GM11168 (cell line): ENCODE measurements at regions not wholly inside any gene's neighbourhood (a gene's known extent, or its start where the extent isn't known, plus 50 kb on each side); places are given as distances from the start of the nearest gene placed in this dataset.

Experiments
- in situ Hi-C: fragments of 300-500 bp; cut with MboI; formaldehyde crosslinking; loops from one replicate; pipeline ENCODE4 v1.12.0; 2022; ENCODE audit warnings: low sequenced_read_pairs; ENCODE audit not compliant: unreplicated experiment

DNA sequence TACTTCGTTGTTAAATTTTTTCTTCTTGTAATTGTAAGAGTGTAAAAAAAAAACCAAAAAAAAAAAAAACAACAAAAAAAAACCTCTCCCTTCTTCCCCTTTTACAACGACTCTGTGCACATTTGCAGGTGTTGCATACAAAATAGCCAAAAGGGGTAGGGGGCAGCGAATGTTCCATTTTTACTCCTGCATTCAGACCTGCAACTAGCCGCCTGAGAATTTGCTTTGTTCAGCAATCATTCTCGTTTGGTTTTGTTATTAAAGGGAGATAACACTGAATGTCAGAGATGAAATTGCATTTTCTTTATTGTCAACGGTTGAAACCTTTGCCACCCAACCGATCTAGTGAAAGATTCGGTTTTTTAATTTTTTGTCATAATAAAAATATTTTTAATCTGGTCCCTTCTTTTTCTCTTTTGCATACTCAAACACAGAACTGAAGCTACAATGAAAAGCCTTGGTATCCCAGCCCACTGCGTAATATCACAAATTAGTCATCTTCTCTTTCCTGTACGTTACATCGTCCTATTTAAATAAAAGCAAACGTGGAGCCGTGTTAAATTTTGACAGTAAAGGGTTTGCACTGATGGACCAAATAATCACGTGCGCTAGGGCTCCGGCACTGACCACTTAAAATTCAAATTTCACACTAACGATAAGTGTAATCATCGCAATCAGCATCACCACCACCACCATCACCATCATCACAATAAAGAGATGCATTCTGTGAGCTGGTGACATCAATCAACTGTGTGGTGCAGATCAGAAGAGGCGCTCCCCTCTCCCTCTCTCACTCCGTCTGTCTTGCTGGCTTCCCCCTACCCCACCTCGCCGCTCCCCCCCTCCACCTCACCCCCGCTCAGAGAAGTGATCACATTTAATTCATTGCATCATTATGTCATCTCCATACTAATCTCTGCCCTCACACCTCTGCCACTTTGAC, 406.2 kb upstream of the PSMD7 start:
- in situ Hi-C loops: no loop called here

DNA sequence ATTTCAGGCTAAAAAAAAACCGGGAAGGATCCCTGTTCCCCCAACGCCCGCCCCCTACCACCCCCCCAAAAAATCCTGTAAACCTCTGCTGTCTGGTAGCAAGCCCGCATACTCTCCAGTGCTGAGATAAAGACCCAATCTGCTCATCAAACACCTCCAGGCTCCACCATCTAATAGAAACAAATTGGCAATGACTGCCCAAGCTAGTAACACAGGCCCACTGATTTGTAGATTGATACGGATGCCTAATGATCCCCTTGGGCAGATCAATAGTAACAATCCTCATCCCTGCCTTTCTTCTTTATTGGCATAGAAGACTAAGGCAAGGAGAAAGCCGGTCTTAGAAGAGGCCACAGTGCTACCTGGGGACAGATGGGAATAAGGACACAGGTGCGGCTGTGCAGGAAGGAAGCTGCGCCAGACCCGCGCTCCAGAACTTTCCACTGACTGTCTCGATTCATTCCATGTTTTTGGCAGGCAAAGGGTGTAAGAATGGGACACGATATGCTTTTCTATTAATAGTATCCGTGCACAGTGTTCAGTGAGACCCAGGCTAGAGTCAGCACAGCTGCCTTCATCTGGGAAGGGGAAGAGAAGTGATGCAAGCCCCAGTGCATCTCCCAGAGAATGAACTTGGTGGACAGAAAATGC, 407.6 kb upstream of the PSMD7 start:
- in situ Hi-C loops: no loop called here

DNA sequence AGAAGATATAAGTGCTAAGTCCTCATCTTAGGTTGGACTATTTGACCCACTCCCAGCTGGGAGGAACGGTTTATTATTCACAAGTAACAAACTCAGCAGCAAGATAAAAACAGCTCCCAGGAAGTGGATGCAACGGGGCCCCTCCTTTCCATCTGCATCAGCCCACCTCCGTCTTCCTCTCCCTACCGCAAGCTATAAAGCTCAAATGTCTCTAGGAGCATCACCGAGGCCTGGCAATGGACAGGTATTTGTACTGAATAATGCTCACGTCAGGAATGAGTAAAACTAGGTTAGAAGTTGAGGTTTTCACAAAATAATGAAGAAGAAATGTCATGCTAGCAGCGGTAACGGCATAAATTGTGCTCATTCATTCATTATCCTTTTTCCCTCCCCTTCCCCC, 408.7 kb upstream of the PSMD7 start:
- in situ Hi-C loops: no loop called here

DNA sequence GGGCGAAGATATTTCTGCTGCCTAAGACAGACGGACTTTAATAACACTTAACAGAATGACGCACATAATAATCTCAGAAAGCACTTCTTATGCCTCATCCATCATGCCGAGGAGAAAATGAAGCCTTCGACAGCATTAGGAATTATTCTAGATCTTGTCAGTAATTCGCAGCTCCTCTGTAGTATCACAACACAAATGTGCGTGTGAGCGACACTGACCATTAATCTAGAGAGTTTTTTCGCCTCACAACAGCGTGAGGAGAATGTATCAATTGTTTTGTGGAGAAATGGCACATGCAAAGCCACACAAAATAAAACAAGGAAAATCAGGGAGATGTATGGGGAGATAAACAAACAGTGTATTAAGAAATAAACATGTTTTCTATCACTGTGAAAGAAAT, 410.2 kb upstream of the PSMD7 start:
- in situ Hi-C loops: no loop called here

DNA sequence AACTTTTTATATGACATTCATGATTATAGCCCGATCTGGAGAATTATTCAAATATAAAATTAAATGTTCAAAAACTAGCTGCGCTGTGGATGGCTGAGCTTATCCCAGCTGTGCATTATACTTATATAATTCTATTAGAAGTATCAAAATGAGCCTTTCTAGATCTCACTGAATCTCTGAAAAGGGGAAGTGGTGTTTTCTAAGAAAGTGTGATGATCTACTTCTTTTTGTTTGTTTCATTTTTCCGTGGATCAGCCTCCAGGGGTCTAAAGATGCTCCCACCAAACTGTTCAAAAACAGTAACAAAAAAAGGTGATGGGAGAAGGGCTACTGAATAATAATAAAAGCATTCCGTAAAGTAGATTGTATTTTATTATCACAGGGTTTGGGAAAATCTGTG, 411.3 kb upstream of the PSMD7 start:
- in situ Hi-C loops: no loop called here

DNA sequence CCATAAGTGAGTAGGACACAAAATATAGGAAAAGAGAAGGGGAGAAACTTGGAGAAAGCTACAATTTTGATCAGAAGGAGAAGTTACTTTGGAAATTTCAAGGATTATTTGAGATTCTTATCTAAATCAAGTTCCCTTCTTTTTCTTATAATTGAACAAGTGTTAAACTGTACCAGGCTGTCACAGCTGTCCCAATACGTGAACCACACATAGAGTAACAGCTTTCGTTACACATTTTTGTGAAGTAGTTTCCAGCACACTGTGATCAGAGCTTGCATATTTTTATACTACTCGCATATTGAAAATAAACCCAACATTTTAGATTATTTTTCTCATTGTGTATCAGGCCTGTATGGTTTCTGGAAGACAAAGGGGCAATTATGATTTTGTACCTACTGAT, 412.8 kb upstream of the PSMD7 start:
- in situ Hi-C loops: no loop called here

DNA sequence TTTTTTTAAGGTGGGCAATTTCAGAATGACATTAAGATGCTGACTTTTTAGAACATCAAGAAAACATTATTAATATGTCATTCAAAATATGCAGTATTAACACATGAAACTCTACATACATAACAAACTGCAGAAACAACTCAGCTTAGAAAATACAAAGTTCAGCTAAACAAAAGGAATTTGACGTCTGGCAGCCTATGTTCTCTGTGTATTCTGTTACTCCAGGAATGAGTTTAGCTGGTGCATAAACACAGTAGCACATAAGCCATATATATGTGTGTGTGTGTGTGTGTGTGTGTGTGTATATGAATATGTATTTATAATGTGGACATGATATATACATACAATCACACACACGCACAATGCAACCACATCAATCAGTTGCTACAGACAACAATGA, 413.5 kb upstream of the PSMD7 start:
- in situ Hi-C loops: no loop called here

DNA sequence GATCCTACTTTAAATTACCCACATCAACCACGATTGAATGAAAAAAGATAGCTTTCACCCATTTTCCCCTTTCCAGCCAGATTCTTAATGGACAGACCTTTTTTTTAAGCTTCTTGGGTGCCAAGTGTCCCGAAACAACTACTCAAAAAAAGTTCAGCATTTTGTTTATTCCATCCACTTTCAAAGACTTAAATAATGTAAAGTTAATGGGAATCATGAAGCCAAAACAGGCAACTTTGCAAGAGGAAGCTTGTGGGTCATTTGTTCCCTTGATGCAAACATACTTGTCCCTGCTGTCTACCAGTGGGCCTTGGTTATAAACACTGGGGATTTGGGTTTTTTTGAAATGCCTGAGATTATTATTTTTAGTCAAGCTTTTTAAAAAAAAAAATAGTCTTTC, 414.0 kb upstream of the PSMD7 start:
- in situ Hi-C loops: no loop called here

DNA sequence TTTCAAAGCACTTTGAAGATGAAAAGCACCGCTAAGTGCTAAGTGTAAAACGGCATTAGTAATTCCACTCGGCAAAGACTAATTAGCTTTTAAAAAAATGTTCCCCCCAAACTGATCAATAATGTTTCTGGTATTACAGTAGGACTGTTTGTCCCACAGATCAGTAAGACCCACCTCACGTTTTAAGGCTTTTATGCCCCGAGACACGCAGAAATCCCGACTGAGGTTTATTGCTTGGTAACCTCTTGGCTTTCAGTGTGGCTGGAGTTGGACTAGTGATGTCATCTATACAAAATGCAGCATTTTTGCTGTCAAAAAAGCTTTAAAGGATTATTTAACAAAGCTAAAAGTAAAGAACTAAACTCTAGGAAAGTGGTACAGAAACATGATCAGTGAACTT, 414.6 kb upstream of the PSMD7 start:
- in situ Hi-C loops: no loop called here

DNA sequence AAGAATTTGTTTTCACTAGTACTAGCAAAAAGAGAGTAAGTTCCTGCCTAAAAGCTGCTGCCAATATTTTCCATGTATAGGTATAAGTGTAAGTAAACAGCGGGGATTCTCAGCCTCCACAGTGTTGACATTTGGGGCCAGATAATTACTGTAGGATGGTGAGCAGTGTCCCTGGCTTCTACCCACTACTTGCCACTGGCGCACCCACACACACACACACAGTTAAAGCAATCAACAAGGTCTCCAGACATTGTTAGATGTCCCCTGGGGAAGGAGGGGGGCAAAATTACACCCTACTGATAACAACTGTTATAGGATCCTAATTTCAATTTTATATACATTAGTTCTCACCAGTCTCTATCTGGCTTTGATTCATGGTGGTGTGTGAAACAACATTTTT, 417.0 kb upstream of the PSMD7 start:
- in situ Hi-C loops: no loop called here

DNA sequence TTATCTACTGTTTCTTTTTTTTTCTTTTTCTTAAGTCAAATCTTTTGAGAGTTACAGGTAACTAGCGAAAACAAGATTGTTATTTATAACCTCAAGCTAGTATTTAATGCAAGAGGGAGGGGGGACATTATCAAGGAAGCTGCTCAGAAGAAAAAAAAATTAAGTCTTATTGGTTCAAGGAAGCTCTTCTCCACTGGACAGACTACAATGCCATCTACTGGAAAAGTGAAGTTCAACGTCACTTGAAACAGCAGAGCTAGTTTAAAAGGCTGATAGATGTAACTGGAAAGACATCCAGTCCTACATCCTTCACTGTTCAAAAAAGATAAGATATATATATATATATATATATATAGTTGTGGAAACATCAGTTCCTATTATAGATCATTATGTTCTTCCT, 418.0 kb upstream of the PSMD7 start:
- in situ Hi-C loops: no loop called here

DNA sequence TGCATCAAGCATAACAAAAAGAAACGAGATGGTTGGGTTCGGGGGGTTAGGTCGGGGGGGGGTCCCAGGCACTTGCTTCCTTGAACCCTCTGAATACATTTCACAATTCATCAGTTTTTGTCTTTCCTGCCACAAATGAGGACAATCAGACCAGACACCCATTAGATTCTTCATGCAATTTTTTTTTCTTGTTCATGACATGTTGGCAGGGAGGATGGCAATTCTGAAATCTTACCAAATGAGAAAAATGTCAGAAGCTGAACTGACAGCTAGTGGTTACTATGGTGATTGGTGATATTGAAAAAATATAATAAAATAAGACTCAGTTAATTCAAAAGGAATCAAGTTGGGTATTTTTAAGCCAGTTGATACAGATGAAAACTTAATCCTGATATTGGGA, 419.5 kb upstream of the PSMD7 start:
- in situ Hi-C loops: no loop called here

DNA sequence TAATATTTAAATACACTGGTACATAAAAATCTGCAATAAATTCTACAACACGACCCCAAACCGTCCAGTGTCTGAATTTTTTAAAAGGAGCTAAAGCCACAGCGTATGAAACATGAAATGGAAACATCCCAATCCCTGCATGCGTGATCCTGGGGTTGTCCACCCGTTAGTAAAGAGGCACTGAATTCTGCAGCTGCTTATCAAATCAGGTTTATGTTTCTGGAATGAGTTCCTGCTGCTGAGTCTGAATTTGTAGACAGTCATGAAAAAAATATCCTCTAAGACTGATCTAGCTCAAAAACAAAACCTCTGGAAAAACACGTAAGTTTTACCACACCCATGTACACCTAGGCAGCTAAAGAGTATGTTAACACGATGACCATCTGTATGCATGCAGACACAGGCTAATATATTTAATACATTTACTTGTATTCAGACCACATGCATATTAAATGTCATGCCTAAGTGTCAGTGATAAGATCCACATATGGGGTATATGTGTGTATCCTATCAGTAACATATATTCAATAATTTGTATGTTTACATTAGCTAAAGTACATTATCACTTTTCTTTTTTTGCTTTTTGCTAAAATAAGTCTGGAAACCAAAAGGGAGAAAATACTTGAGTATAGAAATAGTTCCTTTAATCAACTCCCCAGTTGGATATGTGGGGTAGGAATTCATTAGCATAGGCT, 420.5 kb upstream of the PSMD7 start:
- in situ Hi-C loops: no loop called here

DNA sequence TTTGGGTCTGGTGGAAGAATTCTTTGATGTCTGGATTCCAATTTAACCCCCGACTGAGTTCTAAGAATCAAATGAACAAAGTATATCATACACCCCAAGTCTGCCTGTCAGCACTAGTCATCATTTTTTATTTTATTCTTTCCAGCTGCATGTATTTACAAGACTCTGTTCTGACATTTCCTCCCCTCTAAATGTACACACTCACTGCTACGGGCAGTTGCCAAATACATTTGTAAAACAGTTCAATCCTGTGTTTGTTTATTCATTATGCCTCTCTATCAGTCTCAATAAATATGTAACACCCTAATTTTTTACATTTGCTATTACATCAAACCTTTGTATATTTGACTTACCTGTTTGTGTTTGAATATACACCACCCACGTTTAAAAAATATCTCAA, 422.3 kb upstream of the PSMD7 start:
- in situ Hi-C loops: no loop called here

DNA sequence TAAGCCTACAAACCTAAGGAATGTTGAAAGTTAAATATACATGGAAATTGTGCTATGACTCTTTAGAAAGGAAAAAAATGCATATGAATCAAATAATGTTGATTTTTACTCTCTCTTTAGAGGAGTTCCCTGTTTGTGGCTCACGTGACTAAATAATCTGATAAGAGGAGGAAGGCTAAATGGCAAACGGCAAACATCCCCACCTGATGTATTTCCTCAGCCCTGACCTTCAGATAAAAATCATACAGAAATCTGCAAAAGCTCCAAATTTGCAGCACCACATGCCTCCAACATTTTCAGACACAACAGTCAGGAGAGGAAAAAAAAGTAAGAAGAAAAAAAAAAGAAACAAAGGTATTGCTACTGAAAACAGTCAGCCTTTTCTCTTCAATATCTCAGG, 423.0 kb upstream of the PSMD7 start:
- in situ Hi-C loops: no loop called here

DNA sequence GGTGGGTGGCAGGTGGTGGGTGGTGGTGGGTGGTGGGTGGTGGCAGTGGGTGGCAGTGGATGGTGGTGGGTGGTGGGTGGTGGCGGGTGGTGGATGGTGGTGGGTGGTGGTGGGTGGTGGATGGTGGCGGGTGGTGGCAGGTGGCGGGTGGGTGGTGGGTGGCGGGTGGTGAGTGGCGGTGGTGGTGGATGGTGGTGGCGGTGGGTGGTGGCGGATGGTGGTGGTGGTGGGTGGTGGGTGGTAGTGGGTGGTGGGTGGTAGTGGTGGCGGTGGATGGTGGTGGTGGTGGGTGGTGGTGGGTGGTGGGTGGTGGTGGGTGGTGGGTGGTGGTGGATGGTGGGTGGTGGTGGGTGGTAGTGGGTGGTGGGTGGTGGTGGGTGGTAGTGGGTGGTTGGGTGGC, 423.8 kb upstream of the PSMD7 start:
- in situ Hi-C loops: no loop called here

DNA sequence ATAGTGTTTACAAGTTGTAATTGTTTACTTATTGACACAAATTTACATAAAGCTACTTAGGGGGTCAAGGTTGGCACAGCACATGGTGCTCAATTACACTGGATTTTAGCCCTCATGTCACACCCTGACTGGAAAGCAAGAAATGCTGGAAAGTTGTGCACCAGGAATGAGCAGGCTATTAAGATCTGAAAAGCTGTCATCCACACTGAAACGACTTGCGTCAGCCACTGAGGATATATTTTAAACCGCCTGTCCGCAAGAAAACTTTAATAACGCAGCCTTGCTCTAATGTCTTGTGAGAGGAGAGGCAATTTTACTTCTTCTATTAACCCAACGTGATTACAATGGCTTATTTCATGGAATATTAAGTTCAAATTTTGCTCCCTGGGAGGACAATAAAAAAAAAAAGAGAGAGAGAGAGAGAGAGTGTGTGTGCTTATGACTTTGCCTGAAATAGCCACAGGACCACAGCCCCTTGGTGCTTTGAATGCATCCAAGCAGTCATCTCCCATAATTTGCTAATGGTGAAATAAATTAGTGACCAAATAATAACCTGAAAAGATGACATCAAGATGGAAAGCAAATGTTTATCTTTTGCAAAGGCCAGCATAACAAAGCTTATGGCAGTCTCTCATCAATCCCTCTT, 425.4 kb upstream of the PSMD7 start:
- in situ Hi-C loops: no loop called here

DNA sequence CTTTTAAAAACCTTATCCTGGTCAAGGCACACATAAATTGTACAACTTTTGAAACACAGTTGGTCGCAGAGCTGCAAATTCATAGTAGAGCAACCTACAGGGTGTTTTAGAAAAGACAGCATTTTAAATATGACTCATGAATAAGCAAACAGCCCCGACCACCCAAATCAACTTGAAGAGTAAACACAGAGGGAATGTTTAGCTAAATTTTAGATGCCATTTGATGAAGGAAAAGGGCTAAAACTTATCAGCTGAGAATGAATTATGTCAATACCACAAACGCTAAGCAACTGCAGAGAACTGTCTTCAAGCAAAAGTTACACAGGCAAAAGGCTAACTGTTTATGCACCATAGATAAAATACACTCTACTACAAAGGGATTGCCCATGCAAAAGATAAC, 427.5 kb upstream of the PSMD7 start:
- in situ Hi-C loops: no loop called here

DNA sequence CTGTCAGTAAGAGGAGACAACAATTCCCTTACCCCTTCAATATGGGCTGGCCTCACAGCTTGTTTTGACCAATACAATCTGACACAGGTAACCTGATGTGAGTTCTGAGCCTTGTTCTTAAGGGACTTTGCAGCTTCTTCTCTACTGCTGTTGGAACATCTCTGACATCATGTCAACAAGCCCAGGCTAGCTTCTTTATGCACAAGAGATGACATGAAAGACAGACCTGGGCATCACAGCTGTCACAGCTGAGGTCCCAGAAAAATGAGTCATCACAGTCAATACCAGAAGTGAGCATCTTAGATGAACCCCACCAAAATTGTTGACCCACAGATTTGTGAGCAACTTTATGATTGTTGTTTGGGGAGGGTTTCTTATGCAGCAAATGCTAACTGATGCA, 431.7 kb upstream of the PSMD7 start:
- in situ Hi-C loops: no loop called here

DNA sequence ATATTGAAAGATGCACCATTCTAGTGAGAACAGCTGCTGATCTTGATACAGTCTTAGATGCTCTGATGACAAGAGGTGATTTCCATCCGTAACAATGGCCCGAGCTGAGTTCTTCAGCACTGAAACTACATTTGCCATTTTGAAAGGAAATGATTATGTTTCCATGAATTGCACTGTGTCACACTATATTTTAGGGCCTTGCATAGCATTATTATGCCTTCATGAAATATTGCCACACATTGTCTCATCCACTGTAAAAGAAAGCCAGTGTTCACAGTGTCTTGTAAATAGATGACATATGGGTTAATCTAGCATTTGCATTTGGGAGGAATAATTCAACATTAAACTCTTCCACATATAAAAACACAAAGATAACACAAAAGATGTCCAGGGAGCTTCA, 438.3 kb upstream of the PSMD7 start:
- in situ Hi-C loops: no loop called here

DNA sequence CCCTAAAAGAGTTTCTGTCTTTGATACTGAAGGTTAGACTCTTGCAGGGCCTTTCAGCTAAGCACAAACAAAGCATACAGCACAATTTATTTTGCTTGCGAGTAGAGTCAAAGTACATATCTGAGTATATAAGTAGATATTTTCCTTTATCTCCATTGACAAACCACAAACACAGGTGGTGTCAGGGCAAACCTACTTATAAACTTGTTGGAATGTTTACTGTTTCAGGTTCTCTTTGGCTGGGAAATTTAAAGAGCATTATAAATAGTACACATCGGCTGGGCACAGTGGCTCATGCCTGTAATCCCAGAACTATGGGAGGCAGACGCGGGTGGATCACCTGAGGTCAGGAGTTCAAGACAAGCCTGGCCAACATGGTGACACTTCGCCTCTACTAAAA, 442.6 kb upstream of the PSMD7 start:
- in situ Hi-C loops: no loop called here
